SK-MEL-5 (cell line): ENCODE measurements at regions not wholly inside any gene's neighbourhood (a gene's known extent, or its start where the extent isn't known, plus 50 kb on each side); places are given as distances from the start of the nearest gene placed in this dataset.

Experiments
- DNase-seq: peaks from one replicate; pipeline ENCODE4 v3.0.0-alpha.2; 2016; ENCODE audit warnings: low read depth, low spot score
- in situ Hi-C: cut with HindIII; loops from 2 replicates; pipeline ENCODE4 v1.10.0; 2016; ENCODE audit warnings: low sequenced_read_pairs, high pct_unique_total_duplicates, low pct_unique_long_range_greater_than_20kb

DNA sequence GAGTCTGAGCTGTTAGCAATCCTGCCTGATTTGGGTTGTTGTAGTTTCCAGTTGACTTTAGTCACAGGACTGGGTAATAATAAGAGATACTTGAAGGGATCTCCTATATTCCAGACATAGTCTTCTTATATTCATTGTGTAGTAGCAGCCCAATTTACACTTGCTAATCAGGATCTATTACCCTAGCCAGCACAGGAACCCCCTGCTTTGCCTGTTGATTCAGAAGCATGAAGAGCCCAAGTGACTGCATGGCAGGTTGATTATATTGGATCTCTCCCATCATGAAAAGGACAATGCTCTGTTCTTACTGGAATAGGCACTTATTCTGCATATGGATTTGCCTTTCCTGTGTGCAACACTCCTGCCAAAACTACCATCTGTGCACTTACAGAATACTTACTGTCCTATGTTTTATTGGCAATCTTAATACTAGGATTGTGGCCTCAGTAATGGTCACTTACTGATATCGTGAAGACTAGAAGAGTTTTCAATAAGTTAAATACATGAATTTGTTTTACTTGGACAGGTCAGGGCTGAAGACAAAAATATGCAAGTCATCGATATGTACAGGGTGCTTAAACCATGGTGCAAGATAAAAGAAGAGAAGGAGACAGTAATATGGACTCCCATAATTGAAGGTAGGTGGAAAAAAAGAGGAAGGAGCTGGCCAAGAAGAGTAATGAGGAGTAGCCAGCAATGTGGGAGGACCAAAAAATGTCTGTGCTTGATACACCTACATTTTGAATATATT lies 304.1 kb downstream of the MCTP2 start:
- in situ Hi-C loops: no loop called here
- DNase-seq: no peak

DNA sequence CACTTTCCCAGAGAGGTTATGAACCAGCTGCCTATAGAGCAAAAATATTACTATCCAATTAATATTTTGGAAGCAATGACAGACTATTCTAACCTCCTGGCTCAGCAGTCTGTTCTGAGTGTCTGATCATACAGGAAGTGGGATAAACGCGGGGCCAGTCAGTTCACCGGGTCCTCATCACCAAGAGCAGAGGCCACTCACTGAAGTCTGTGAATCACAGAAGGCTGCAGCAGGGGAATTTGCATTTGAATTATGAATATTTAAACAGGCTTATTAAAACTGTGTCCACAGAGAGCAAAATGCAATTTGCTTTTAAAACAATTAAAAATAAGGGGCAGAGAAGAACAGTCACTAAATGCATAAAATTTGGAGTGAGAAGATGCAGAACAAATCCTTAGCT lies 305.2 kb downstream of the MCTP2 start:
- in situ Hi-C loops: no loop called here

DNA sequence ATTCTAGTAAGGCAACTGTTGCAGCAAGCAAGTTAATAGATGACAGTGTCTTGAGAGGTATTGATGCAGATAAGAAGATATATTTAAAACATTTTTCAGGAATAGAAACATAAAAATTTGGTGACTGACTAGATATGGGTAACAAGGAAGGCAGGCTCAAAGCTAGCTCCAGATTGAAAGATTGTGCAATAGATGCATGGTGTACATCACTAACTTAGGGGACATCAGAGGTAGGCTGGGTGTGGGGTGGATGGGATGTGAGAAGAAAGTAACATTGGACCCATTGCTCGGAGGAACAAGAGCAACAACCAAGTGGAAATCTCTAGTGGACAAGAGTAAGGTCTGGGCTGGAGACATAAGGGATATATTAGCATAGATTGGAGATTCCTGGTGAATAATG lies 306.9 kb downstream of the MCTP2 start:
- in situ Hi-C loops: no loop called here
- no peak for DNase-seq

More for the DNA sequence above, 305.2 kb downstream of the MCTP2 start:
- no peak for DNase-seq

DNA sequence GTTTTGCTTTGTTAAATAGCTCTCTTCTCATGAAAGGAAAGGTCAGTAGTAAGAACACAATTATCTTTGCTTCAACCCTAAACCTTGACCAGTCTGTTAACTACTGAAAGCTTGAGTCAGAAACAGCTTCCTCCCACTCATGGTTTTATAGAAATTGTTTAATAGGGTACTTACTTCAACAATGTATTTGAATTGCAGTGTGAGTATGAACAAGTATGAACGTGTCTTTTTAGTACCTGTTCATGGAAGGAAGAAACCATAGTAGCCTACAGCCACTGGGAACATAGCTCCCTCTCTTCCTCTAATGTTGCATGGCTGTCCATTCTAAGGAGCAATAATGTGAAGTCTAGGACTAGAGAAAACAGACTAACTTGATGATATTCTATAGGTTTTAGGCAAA lies 311.0 kb downstream of the MCTP2 start:
- in situ Hi-C loops: no loop called here
- DNase-seq: no peak

DNA sequence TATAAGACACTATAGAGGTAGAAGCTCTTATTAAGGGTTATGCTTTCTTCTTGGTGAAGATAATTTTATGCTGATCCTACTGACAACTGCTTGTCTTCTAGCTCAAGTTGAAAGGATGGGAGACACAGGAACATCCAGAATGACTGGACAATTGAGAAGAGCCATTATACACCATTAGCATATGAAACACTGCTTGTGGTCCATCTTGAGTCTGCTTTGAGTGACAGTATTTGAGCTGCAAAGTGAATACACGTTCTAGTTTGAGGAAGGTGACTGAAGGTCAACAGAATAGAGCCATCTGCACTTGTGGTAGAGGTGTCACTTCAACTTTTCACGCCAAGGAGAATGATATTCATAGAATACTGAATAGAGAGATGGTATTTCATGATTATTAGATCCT lies 315.4 kb downstream of the MCTP2 start:
- in situ Hi-C loops: no loop called here
- DNase-seq: no peak

DNA sequence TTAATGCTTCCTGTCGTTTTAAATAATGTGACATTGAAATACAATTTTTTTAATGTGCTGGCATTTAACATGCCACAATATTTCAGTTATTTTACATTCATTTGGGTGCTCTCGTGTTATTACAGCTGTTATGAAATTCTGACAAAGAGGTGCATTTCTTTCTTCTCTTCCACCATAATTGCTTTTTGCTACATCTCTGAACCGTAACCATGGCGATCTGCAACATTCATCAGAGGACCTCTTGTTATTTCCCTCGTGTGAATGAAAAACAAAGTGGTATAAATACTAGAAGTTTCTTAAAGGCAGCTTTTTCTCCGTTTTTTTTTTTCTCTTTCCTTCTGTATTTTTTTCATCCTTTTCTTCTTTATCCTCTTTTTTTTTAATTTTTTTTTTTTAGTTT lies 316.4 kb downstream of the MCTP2 start:
- DNase-seq: no peak
- in situ Hi-C loops: no loop called here

DNA sequence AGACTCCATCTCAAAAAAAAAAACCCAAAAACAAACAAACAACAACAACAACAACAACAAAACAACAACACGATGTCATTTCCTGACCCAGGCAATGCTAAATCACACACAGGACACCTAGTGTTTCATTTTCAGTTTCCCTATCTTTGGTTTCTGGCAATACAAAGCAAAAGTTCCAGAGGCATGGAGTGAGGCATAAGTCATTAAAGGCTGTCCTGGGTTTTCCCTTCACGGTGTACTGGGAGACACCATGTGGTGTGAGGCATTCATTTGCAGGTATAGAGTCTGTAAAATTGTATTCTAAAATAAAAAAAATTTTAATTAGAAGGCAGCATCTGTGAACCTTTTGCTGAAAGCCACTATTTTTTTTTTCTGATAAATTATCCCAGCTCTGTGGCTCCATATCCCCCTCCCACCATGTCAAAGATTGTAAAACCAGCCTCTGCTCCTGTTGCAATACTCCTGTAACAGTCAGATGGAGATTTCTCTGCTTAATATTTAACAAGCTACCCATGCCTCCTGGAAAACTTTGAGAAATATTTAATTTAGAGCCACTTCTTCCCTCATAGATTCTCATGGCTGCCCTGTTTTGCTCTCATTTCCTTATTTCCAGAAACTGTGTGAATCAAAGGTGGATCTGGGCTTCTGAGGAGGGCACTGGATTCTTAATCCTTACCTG lies 324.6 kb downstream of the MCTP2 start:
- in situ Hi-C loops: no loop called here
- DNase-seq: no peak

DNA sequence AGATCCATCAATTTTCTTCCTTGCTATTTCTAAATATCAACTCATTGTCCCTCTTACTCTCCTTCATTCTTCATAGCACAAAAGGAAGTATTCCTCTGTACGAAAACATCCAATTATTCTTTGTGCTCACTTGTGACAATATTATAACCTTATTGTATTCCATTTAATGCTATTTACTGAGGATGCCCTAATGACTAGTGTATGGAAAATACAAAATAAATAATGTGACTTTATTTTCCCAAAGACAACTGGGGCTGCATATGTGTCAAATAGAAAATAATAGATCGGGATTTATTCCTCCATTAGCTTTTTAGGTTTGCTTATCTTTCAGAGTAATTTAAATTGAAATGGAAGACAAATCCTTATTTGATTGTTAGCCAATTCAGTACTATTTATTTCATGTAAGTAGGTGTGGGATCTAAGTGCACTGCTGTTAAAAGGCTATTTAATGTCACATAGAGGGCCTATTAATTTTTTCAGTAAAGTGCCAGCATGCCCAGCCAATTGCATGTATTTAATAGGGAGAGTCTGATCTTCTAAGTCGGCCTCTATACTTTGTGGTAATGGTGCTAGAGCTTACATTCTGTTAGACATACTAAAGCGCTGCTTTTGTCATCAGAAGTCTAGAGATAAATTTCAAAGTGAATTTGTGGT lies 329.8 kb downstream of the MCTP2 start:
- no peak for DNase-seq
- in situ Hi-C loops: no loop called here

DNA sequence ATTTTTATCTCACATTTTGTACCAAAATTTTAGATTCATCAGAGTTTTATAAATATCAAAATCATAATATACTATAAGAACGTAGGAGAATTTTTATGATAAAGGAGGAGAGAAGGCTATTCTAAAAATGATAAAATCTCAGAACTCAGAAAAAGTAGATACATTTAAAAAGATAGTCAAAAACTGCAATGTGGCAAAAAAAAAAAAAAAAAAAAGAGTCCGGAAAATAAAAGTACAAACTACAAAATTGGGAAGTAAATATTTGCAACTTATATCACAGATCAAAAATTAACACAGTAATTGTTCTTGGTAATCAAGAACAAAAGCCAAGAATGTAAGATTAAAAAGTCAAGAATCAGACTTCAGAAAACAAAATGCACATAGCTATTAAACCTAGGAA lies 332.1 kb downstream of the MCTP2 start:
- in situ Hi-C loops: no loop called here
- no peak for DNase-seq

DNA sequence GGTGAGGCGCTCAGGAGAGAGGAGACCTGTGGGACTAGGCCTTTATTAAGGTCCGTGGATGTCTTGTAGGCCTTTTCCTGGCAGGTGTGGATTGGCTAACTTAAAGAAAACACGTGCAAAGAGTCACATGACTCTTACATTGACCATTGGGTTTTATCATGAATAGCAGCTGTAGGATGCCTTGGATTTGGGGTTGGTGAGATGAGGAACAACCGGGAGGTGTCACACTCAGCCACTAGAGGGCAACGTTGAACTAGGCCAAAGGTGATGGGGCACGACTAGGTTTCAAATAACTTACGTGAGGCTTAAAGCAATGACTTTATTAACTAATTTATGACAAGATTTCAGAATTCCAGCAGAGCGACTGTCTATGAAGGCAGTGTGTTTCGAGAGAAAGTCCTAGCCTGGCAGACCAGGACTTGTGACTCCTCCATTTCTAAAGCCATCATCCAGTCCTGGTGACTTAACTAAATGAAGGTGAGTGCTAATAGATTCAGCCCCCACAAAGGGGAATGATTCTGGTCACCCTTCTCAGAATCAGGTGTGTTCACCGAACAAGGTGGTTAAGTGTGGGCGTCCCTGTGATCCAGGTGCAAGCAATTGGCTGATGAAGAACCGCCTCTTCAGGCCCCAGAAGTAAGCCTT lies 345.6 kb downstream of the MCTP2 start:
- DNase-seq: peak; percentile 66
- in situ Hi-C loops: no loop called here

DNA sequence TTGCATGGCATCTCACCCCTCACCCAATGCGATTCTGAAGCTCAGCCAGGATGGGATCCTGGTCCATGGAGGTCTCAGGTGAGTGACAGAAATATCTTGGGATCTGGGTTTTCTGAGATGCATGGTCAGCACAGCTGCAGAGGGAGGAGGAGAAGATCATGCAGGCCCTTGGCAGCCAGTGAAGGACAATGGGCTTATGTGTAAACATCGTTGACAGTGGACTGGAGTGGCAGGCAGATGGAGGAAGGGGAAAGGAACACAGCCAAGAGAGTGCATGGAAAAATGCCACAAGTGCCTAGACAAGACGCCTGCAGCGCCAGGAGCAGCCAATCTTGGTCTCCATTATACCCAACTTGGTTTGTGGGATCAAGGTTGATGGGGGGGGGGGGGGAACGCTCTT lies 347.9 kb downstream of the MCTP2 start:
- in situ Hi-C loops: no loop called here
- no peak for DNase-seq

DNA sequence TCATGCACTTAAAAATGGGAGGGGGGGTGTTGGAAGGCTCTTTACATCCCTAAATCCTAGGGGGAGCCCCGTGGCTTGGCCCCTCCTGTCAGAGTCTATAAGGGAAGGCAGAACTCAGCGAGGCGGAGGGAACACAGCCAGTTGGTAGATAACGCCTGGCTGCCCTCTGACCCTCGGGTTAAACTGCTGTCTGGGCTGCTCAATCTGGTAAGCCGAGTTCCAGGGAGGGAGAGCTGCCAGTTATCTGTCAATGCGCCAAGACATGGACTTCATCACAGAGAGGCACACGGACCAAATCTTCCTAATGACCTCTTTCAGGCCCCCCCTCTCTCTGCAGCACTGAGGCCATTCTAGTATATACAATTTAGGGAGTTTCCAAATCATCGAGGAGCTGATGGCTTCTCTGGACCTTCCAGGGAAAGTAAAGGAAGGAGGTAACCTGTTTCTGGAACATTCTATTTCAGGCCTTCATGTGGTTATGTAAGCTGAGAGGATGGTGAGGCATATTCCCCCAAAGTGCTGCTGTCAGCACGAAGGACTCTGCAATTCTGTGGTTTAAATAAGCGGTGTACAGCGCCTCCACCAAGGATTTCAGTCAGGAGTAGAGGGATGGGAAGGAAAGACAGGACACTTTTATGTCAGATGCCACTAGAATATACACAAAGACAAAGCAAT lies 349.0 kb downstream of the MCTP2 start:
- in situ Hi-C loops: no loop called here
- DNase-seq: no peak

DNA sequence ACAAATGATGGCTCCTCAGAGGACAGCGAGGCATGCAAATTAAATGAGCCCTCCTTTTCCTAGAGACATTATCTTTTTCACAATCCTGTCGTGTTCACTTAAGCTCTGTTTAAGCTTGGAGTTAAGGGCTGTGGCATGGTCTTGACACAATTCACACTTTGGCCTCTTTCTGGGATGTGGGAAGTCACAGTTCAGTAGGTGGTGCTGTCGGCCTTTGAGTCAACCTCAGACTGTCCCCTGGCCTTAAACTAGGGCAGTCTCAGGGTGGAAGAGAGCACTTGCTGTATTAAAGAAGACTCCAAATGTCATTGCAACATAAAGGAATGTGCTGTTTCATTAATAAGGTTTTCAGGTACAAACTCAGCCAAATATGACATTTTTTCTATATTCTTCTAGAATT lies 351.0 kb downstream of the MCTP2 start:
- in situ Hi-C loops: no loop called here
- DNase-seq: peak; percentile 73

DNA sequence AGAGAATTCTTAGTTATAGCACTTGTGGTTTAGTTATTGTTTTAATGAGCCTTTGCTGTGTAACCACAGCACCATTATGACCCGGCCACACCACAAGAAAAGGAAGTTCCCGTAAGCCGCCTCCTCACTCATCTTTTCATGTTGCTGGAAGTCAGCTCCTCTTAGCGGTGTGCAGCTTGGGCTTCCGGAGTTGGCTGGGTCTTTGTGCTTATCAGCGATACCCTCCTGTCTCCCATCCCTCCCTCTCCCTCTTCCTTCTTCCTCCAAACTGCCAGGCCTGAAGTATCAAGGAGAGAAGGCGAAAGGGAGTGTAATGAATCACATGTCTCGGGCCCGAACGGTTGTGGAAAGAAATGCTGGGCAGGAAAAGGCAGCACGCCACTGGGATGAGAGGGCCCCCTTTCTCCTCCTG lies 353.5 kb downstream of the MCTP2 start:
- DNase-seq: no peak
- in situ Hi-C loops: no loop called here

DNA sequence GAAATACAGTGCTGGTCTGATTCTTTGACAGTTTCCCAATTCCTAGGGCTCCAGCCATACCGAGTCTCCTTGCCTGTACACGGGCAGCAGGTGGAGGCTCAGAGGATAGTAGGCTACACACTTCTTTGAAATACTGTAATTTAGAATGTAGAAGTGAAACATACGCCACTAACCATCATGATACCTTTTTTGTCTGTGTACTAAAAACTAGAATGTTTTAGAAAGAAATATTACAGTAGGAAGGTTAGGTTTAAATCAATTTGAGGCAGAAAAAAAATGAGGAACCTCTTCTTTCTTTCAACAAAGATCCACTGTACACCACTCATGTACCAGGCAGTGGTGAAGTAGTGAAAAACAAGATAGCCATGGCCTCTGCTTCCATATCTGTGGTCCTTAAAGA lies 354.7 kb downstream of the MCTP2 start:
- no peak for DNase-seq
- in situ Hi-C loops: no loop called here

DNA sequence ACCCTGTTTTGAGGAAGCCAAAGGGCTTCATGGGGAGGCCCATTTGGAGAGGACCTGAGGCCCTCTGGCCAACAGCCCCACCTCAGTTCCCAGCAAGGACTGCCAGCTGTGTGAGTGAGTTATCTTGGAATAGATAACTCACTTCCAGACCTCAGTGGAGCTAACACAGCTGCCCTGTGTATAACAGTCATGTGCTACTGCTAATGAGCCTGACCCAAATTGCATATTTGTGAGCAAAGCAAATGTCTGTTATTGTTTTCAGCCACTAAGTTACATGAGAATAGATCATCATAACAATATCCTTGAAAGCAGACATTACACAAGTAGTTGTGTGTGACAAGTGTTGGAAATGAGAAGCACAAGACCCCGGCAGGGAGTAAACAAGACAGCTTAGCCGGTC lies 355.8 kb downstream of the MCTP2 start:
- in situ Hi-C loops: no loop called here
- DNase-seq: no peak

DNA sequence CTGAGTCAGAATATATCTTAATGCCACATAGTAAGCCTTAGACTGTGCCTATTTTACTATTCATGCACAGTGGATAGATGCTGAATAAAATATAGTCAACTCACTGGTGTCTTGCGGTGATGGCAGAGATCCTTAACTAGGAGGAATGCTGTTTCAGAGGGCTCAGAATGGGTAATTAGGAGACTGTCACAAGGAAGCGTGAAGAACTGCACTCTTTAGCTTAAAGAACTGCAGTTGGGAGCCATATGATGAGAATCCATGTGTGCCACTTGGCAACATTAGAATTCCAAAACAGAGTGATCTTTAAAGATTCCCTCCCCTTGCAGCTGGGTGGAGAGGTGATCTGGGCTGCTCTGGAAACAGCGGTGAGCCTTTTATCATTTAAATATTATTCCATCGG lies 357.6 kb downstream of the MCTP2 start:
- no peak for DNase-seq
- in situ Hi-C loops: no loop called here

DNA sequence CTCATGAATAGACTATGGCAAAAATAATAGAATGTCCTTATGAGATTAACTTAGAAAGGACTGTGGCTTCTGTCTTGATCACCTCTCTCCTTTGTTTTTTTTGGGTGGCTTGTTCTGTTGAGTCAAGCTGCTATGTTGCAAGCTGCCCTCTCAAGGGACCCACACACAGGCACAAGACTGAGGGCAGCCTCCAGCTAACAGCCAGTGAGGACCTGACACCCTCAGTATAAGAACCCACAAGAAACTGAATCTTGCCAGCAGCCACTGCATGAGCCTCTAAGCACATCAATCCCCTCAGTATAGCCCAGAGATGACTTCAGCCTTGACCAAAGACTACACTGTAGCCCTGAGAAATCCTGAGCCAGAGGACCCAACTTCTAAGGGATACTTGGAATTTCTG lies 361.1 kb downstream of the MCTP2 start:
- in situ Hi-C loops: no loop called here
- DNase-seq: no peak
